ENCODE measurements at regions not wholly inside any gene's neighbourhood (a gene's known extent, or its start where the extent isn't known, plus 50 kb on each side); places are given as distances from the start of the nearest gene placed in this dataset.

DNA sequence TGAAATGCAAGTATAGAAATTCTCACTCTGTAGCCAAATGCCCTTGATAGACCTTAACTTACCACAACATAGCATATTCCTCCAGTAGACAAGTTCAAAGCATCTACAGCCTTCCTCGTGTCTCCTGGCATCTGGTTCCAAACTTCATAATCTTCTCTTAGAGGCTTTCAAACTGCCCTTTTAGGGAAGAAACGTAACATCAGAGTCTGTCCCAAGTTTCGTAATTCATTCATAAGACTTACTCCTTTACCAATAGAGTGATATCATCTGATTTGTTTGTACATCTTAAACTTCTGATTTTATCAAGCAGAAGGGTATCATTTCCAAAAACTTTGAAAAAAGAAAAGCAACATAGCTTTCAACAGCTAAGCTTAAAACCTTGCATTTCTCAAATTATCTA is 137.4 kb downstream of the SPRY2 start:
- no peaks in the 10 kb centered on the region for H3K36me3 ChIP-seq (ENCODE audit: control insufficient read depth in 4 of 4, insufficient read depth in 3 of 4, low read depth in 1 of 4, low read length in 3 of 4)
- no peak for DNase-seq (ENCODE audit: low spot score)
- H3K9ac ChIP-seq (ENCODE audit: low read depth in 1 of 2, low read length in 2 of 2) = no peak overlapping the region
- no peak overlapping the region for H3K27ac ChIP-seq (ENCODE audit: low read depth in 1 of 2, low read length in 2 of 2)
- 85% methylated on average over 3 of the region's 3 CpGs for WGBS
- no peaks in the 10 kb centered on the region for H3K27me3 ChIP-seq (ENCODE audit: control insufficient read depth in 4 of 4, insufficient read depth in 4 of 4, low read length in 3 of 4)
- TF ChIP-seq EGR1 (IDR thresholded peaks at IDR 0.05; ENCODE audit: low read depth in 2 of 2) (no peak), YY1 (IDR thresholded peaks at IDR 0.05) (no peak), RAD21 (IDR thresholded peaks at IDR 0.05) (no peak), HNF4G (IDR thresholded peaks at IDR 0.05) (no peak), FOXA1 (IDR thresholded peaks at IDR 0.05) (no peak), SP1 (IDR thresholded peaks at IDR 0.05) (no peak), TAF1 (conservative IDR thresholded peaks at IDR 0.05) (no peak), GABPA (IDR thresholded peaks at IDR 0.05 in 1 of 2, conservative IDR thresholded peaks at IDR 0.05 in 1 of 2) (no peak), JUND (IDR thresholded peaks at IDR 0.05) (no peak)
- TF ChIP-seq, protein P1, sequence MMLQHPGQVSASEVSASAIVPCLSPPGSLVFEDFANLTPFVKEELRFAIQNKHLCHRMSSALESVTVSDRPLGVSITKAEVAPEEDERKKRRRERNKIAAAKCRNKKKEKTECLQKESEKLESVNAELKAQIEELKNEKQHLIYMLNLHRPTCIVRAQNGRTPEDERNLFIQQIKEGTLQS (IDR thresholded peaks at IDR 0.05) = no peak
- TF ChIP-seq, protein P2, sequence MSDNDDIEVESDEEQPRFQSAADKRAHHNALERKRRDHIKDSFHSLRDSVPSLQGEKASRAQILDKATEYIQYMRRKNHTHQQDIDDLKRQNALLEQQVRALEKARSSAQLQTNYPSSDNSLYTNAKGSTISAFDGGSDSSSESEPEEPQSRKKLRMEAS (IDR thresholded peaks at IDR 0.05) = no peak
- TF ChIP-seq, protein P3, sequence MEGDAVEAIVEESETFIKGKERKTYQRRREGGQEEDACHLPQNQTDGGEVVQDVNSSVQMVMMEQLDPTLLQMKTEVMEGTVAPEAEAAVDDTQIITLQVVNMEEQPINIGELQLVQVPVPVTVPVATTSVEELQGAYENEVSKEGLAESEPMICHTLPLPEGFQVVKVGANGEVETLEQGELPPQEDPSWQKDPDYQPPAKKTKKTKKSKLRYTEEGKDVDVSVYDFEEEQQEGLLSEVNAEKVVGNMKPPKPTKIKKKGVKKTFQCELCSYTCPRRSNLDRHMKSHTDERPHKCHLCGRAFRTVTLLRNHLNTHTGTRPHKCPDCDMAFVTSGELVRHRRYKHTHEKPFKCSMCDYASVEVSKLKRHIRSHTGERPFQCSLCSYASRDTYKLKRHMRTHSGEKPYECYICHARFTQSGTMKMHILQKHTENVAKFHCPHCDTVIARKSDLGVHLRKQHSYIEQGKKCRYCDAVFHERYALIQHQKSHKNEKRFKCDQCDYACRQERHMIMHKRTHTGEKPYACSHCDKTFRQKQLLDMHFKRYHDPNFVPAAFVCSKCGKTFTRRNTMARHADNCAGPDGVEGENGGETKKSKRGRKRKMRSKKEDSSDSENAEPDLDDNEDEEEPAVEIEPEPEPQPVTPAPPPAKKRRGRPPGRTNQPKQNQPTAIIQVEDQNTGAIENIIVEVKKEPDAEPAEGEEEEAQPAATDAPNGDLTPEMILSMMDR (IDR thresholded peaks at IDR 0.05; ENCODE audit: low read depth, low read length, missing input control) = no peak
- TF ChIP-seq, protein P4, sequence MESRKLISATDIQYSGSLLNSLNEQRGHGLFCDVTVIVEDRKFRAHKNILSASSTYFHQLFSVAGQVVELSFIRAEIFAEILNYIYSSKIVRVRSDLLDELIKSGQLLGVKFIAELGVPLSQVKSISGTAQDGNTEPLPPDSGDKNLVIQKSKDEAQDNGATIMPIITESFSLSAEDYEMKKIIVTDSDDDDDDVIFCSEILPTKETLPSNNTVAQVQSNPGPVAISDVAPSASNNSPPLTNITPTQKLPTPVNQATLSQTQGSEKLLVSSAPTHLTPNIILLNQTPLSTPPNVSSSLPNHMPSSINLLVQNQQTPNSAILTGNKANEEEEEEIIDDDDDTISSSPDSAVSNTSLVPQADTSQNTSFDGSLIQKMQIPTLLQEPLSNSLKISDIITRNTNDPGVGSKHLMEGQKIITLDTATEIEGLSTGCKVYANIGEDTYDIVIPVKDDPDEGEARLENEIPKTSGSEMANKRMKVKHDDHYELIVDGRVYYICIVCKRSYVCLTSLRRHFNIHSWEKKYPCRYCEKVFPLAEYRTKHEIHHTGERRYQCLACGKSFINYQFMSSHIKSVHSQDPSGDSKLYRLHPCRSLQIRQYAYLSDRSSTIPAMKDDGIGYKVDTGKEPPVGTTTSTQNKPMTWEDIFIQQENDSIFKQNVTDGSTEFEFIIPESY (IDR thresholded peaks at IDR 0.05) = no peak
- no peaks in the 10 kb centered on the region for H3K9me3 ChIP-seq (ENCODE audit: control insufficient read depth in 4 of 4, low read length in 3 of 4)
- H3K4me3 ChIP-seq (ENCODE audit: low read depth in 1 of 3, low read length in 3 of 3) = no peak overlapping the region
- H3K4me1 ChIP-seq (ENCODE audit: control insufficient read depth in 4 of 4, insufficient read depth in 4 of 4, low read length in 3 of 4) = peaks cover 0 to 18% (median 2%) of the 10 kb centered on the region in 4 donors

DNA sequence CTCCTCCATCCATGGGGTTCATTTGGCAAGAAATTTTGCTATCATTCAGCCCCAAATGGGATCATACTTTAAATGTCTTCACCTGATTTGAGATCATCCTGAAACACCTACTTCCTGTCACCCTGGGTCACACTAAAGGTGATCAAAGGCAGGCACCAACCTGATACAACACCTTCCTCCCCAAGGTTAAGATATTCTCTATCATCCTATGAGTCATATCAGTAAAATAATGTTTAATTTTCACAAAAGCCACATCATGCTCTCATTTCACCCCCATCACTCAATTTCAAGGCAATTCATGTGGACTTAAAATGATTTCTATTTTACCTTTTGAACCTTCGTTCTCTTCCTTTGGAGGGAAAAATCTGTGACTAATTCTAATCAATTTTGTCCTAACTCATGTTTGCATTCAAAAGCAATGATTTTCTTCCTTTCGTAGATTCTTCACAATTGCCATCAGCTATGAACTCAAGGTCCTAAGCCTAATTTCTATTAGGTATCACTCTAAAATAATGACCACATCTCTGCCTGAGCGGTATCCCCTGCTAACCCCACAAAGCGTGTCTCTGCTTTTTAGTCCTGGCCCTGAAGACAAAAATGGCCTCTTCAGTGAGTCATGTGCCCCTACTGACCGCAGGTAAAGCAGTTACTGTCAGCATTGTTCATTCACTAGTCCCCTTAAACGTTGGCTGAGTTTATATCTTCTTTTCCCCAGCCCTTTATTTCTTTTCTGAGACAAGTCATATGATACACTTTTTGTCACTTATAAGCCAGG is 139.0 kb downstream of the SPRY2 start:
- 85% methylated on average over 6 of the region's 6 CpGs for WGBS
- TF ChIP-seq SP1 (IDR thresholded peaks at IDR 0.05) (no peak), HNF4G (IDR thresholded peaks at IDR 0.05) (no peak), JUND (IDR thresholded peaks at IDR 0.05) (no peak), EGR1 (IDR thresholded peaks at IDR 0.05; ENCODE audit: low read depth in 2 of 2) (no peak), GABPA (IDR thresholded peaks at IDR 0.05 in 1 of 2, conservative IDR thresholded peaks at IDR 0.05 in 1 of 2) (no peak), TAF1 (conservative IDR thresholded peaks at IDR 0.05) (no peak), FOXA1 (IDR thresholded peaks at IDR 0.05) (no peak), NR2F2 (IDR thresholded peaks at IDR 0.05) (no peak), RAD21 (IDR thresholded peaks at IDR 0.05) (no peak)
- TF ChIP-seq, protein P4 (IDR thresholded peaks at IDR 0.05) = no peak
- TF ChIP-seq, protein P3 (IDR thresholded peaks at IDR 0.05; ENCODE audit: low read depth, low read length, missing input control) = no peak
- TF ChIP-seq, protein P2 (IDR thresholded peaks at IDR 0.05) = no peak
- TF ChIP-seq, protein P5, sequence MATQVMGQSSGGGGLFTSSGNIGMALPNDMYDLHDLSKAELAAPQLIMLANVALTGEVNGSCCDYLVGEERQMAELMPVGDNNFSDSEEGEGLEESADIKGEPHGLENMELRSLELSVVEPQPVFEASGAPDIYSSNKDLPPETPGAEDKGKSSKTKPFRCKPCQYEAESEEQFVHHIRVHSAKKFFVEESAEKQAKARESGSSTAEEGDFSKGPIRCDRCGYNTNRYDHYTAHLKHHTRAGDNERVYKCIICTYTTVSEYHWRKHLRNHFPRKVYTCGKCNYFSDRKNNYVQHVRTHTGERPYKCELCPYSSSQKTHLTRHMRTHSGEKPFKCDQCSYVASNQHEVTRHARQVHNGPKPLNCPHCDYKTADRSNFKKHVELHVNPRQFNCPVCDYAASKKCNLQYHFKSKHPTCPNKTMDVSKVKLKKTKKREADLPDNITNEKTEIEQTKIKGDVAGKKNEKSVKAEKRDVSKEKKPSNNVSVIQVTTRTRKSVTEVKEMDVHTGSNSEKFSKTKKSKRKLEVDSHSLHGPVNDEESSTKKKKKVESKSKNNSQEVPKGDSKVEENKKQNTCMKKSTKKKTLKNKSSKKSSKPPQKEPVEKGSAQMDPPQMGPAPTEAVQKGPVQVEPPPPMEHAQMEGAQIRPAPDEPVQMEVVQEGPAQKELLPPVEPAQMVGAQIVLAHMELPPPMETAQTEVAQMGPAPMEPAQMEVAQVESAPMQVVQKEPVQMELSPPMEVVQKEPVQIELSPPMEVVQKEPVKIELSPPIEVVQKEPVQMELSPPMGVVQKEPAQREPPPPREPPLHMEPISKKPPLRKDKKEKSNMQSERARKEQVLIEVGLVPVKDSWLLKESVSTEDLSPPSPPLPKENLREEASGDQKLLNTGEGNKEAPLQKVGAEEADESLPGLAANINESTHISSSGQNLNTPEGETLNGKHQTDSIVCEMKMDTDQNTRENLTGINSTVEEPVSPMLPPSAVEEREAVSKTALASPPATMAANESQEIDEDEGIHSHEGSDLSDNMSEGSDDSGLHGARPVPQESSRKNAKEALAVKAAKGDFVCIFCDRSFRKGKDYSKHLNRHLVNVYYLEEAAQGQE (IDR thresholded peaks at IDR 0.05) = no peak
- Histone ChIP-seq H3K27me3 (ENCODE audit: control insufficient read depth in 4 of 4, insufficient read depth in 4 of 4, low read length in 3 of 4) (no peaks in the 10 kb centered on the region), H3K4me1 (ENCODE audit: control insufficient read depth in 4 of 4, insufficient read depth in 4 of 4, low read length in 3 of 4) (peaks cover 0 to 18% (median 2%) of the 10 kb centered on the region in 4 donors), H3K9ac (ENCODE audit: low read depth in 1 of 2, low read length in 2 of 2) (no peak overlapping the region), H3K4me3 (ENCODE audit: low read depth in 1 of 3, low read length in 3 of 3) (no peak overlapping the region), H3K27ac (ENCODE audit: low read depth in 1 of 2, low read length in 2 of 2) (no peak overlapping the region), H3K9me3 (ENCODE audit: control insufficient read depth in 4 of 4, low read length in 3 of 4) (no peaks in the 10 kb centered on the region), H3K36me3 (ENCODE audit: control insufficient read depth in 4 of 4, insufficient read depth in 3 of 4, low read depth in 1 of 4, low read length in 3 of 4) (no peaks in the 10 kb centered on the region)
- DNase-seq (ENCODE audit: low spot score) = no peak

Measured in liver (tissue), 8 donors.